ENCODE measurements at regions not wholly inside any gene's neighbourhood (a gene's known extent, or its start where the extent isn't known, plus 50 kb on each side); places are given as distances from the start of the nearest gene placed in this dataset.

DNA sequence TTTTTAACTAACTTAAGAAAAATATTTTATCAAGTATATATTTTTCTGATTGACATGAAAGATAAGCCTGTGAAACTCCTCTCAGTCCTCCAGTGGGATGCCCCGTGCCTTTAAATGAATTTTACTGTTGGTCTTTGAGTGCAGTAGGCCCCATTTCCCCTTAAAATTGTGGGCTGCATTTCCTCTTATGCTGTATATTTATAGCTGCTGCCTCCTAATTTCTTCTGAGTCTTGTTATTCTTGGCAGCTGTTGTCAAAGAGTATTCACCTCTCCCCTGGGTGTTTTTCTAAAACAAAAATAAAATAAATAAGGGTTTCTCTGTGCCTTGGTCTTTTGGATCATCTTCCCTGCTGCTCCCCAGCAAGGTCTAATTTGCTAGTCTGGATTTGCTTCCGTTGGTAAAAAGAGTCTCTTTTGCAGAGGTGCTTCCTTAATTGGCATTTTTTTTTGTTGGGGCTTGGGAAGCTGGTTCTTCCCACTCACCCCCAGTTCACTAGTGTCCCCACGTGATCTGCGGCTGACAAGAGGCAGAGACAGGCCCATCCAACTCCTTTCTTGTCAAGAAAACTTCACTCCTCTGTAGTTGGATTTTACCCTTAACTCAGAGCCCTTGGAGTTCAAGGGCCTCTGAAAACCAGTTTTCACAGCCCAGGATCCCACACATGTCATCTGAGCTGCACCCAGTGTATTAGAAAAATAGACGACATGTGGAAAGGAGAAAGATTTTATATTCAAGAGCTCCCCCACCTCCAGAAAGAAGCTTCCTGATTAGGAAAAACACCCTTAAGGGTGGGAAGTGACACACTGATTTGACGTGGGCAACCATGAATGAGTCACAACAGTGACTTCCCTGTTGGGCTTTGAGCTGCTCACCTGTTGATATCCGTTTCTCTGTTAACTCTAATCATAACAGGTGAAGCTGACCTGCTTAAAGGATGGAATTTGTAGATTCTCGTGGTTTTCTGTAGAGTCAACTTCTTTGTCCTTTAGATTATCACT, 431.5 kb downstream of the DCDC2C start:
- Histone ChIP-seq H3K27ac (ENCODE audit: extremely low read depth, low read depth, low read length) (no peak overlapping the region), H3K4me1 (ENCODE audit: control insufficient read depth, insufficient read depth, low read length) (no peaks in the 10 kb centered on the region), H3K36me3 (ENCODE audit: control insufficient read depth in 2 of 2, insufficient read depth in 1 of 2, low read length in 2 of 2) (no peaks in the 10 kb centered on the region), H3K4me3 (ENCODE audit: low read depth, low read length) (no peak overlapping the region), H3K9me3 (ENCODE audit: control insufficient read depth, insufficient read depth, low read depth, low read length) (no peaks in the 10 kb centered on the region)
- ChIA-PET POLR2A (no interaction called here), CTCF (no interaction called here)
- TF ChIP-seq, protein P1, sequence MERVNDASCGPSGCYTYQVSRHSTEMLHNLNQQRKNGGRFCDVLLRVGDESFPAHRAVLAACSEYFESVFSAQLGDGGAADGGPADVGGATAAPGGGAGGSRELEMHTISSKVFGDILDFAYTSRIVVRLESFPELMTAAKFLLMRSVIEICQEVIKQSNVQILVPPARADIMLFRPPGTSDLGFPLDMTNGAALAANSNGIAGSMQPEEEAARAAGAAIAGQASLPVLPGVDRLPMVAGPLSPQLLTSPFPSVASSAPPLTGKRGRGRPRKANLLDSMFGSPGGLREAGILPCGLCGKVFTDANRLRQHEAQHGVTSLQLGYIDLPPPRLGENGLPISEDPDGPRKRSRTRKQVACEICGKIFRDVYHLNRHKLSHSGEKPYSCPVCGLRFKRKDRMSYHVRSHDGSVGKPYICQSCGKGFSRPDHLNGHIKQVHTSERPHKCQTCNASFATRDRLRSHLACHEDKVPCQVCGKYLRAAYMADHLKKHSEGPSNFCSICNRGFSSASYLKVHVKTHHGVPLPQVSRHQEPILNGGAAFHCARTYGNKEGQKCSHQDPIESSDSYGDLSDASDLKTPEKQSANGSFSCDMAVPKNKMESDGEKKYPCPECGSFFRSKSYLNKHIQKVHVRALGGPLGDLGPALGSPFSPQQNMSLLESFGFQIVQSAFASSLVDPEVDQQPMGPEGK (tag by site-specific recombination; IDR thresholded peaks at IDR 0.05), result no peak
- TF ChIP-seq SCRT2 (tag by site-specific recombination; IDR thresholded peaks at IDR 0.05), result 0 out of 2 replicates have a peak, but pooled peaks have one; percentile 25

- no peak for TF ChIP-seq ZNF639 (tag by site-specific recombination; IDR thresholded peaks at IDR 0.05)
- TF ChIP-seq ZXDB (tag by site-specific recombination; IDR thresholded peaks at IDR 0.05), result no peak
- no peak for TF ChIP-seq ZNF341 (tag by site-specific recombination; IDR thresholded peaks at IDR 0.05; ENCODE audit: low read depth)
- TF ChIP-seq YY1 (tag by site-specific recombination; IDR thresholded peaks at IDR 0.05), result no peak
- no peak for TF ChIP-seq KLF8 (tag by site-specific recombination; IDR thresholded peaks at IDR 0.05)
- TF ChIP-seq KLF7 (tag by site-specific recombination; IDR thresholded peaks at IDR 0.05; ENCODE audit: borderline replicate concordance), result no peak
- no peak for TF ChIP-seq ZNF654 (tag by site-specific recombination; IDR thresholded peaks at IDR 0.05; ENCODE audit: low read depth)
- TF ChIP-seq GLIS2 (tag by site-specific recombination; IDR thresholded peaks at IDR 0.05), result no peak
- no peak for TF ChIP-seq HOXC10 (CRISPR knock-in tag; IDR thresholded peaks at IDR 0.05)
- TF ChIP-seq ATF2 (tag by site-specific recombination; IDR thresholded peaks at IDR 0.05; ENCODE audit: low read depth), result no peak
- no peak for TF ChIP-seq ZNF76 (tag by site-specific recombination; IDR thresholded peaks at IDR 0.05; ENCODE audit: borderline replicate concordance, low read depth)
- TF ChIP-seq ZBTB8A (tag by site-specific recombination; IDR thresholded peaks at IDR 0.05), result no peak
- TF ChIP-seq ZNF677 (tag by site-specific recombination; IDR thresholded peaks at IDR 0.05), result no peak
- TF ChIP-seq, protein P2, sequence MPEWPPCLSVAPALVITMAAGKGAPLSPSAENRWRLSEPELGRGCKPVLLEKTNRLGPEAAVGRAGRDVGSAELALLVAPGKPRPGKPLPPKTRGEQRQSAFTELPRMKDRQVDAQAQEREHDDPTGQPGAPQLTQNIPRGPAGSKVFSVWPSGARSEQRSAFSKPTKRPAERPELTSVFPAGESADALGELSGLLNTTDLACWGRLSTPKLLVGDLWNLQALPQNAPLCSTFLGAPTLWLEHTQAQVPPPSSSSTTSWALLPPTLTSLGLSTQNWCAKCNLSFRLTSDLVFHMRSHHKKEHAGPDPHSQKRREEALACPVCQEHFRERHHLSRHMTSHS (tag by site-specific recombination; IDR thresholded peaks at IDR 0.05), result no peak
- no peak for TF ChIP-seq ZBTB20 (tag by site-specific recombination; IDR thresholded peaks at IDR 0.05)
- TF ChIP-seq, protein P3, sequence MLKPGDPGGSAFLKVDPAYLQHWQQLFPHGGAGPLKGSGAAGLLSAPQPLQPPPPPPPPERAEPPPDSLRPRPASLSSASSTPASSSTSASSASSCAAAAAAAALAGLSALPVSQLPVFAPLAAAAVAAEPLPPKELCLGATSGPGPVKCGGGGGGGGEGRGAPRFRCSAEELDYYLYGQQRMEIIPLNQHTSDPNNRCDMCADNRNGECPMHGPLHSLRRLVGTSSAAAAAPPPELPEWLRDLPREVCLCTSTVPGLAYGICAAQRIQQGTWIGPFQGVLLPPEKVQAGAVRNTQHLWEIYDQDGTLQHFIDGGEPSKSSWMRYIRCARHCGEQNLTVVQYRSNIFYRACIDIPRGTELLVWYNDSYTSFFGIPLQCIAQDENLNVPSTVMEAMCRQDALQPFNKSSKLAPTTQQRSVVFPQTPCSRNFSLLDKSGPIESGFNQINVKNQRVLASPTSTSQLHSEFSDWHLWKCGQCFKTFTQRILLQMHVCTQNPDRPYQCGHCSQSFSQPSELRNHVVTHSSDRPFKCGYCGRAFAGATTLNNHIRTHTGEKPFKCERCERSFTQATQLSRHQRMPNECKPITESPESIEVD (tag by site-specific recombination; IDR thresholded peaks at IDR 0.05), result no peak
- no peak for TF ChIP-seq ZNF510 (tag by site-specific recombination; IDR thresholded peaks at IDR 0.05; ENCODE audit: insufficient replicate concordance)
- no peak for TF ChIP-seq GLIS1 (tag by site-specific recombination; IDR thresholded peaks at IDR 0.05)
- no peak for TF ChIP-seq ZFHX2 (tag by site-specific recombination; conservative IDR thresholded peaks at IDR 0.05)
- no peak for TF ChIP-seq ELK4 (IDR thresholded peaks at IDR 0.05; ENCODE audit: borderline replicate concordance, low read depth, low read length)
- ChIA-PET CTCF (no interaction called here), POLR2A (no interaction called here)
- Histone ChIP-seq H3K36me3 (ENCODE audit: control insufficient read depth in 2 of 2, insufficient read depth in 1 of 2, low read length in 2 of 2) (no peaks in the 10 kb centered on the region), H3K4me1 (ENCODE audit: control insufficient read depth, insufficient read depth, low read length) (no peaks in the 10 kb centered on the region), H3K4me3 (ENCODE audit: low read depth, low read length) (no peak overlapping the region), H3K9me3 (ENCODE audit: control insufficient read depth, insufficient read depth, low read depth, low read length) (no peaks in the 10 kb centered on the region), H3K27ac (ENCODE audit: extremely low read depth, low read depth, low read length) (no peak overlapping the region)
Measured at GRCh38 chr2:4135765-4136164, 432.4 kb downstream of the DCDC2C start.
